Vagina (tissue), 2 donors: ENCODE measurements at regions not wholly inside any gene's neighbourhood (a gene's known extent, or its start where the extent isn't known, plus 50 kb on each side); places are given as distances from the start of the nearest gene placed in this dataset.

ENCODE experiments used
- DNase-seq, 2 donors: peaks; one replicate each; pipeline ENCODE4 v3.0.0-alpha.2; 2017; ENCODE audit errors: extremely low spot score in 2 of 2
- H3K27ac ChIP-seq: fragments of 200-600 bp; sonication (generic); one replicate; pipeline ENCODE4 v1.5.1; 2019
- H3K27me3 ChIP-seq: fragments of 200-600 bp; sonication (generic); one replicate; pipeline ENCODE4 v1.5.1; 2019
- H3K36me3 ChIP-seq, 2 donors: fragments of 200-600 bp; sonication (generic); one replicate each; pipeline ENCODE4 v1.5.1; 2017 to 2019
- H3K4me1 ChIP-seq: fragments of 200-600 bp; sonication (generic); one replicate; pipeline ENCODE4 v1.5.1; 2019
- H3K4me3 ChIP-seq, 2 donors: fragments of 200-600 bp; sonication (generic); 1 replicate in 1 of 2; 2 replicates in 1 of 2; pipeline ENCODE4 v1.5.1; 2016 to 2019
- H3K9me3 ChIP-seq: fragments of 200-600 bp; sonication (generic); one replicate; pipeline ENCODE4 v1.5.1; 2019
- POLR2A ChIP-seq, 2 donors: fragments of 450-650 bp; IDR thresholded peaks; one replicate each; pipeline ENCODE4 v1.6.1; 2017; ENCODE audit warnings: antibody characterized with exemption in 2 of 2, mild to moderate bottlenecking in 2 of 2, moderate library complexity in 2 of 2
- POLR2AphosphoS5 ChIP-seq, 2 donors: sonication (generic); formaldehyde crosslinking; IDR thresholded peaks; one replicate each; pipeline ENCODE4 v1.9.0; 2017; ENCODE audit warnings: antibody characterized with exemption in 2 of 2, mild to moderate bottlenecking in 2 of 2, low read depth in 1 of 2; ENCODE audit not compliant: insufficient read depth in 1 of 2
- intact Hi-C: fragments of 100-400 bp; cut with DNase I; formaldehyde crosslinking; loops from one replicate; pipeline ENCODE4 v1.15.1; 2023
- TF ChIP-seq, protein P1 (sequence below), 3 experiments: fragments of 450-650 bp in 2 of 3; fragments of 200-600 bp in 1 of 3; sonication (generic) in 1 of 3; IDR thresholded peaks; one replicate each; pipeline ENCODE4 v1.5.1; 2017 to 2019; ENCODE audit warnings: antibody characterized with exemption in 3 of 3, mild to moderate bottlenecking in 2 of 3, moderate library complexity in 2 of 3

DNA sequence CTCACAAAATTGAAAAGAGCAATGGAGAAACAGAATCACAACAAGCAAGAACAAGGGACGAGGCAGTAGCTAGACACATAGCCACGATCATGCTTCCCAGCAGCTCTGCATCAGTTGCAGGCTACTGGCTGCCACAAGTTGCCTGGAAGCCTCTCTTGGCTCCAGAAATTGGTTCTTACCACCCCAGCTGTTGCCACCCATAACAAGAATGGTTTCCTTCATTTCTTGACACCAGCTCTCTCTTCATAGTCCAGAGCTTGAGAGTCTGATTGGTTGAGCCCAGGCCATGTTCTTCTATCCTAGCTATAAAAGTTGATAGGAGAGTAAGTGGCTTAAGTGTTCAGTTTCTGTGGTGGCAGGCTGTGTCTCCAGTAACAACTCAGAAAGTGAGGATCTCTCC is 210.7 kb upstream of the ANKRD55 start:
- no peaks in the 10 kb centered on the region for H3K36me3 ChIP-seq
- peaks cover 16% of the 10 kb centered on the region for H3K4me1 ChIP-seq
- no peak overlapping the region for H3K27ac ChIP-seq
- no peak for DNase-seq
- intact Hi-C loops: no loop called here
- H3K9me3 ChIP-seq: no peaks in the 10 kb centered on the region
- no peaks in the 10 kb centered on the region for H3K27me3 ChIP-seq
- no peak overlapping the region for H3K4me3 ChIP-seq
- no peak for TF ChIP-seq POLR2A (IDR thresholded peaks at IDR 0.05)
- TF ChIP-seq, protein P1, sequence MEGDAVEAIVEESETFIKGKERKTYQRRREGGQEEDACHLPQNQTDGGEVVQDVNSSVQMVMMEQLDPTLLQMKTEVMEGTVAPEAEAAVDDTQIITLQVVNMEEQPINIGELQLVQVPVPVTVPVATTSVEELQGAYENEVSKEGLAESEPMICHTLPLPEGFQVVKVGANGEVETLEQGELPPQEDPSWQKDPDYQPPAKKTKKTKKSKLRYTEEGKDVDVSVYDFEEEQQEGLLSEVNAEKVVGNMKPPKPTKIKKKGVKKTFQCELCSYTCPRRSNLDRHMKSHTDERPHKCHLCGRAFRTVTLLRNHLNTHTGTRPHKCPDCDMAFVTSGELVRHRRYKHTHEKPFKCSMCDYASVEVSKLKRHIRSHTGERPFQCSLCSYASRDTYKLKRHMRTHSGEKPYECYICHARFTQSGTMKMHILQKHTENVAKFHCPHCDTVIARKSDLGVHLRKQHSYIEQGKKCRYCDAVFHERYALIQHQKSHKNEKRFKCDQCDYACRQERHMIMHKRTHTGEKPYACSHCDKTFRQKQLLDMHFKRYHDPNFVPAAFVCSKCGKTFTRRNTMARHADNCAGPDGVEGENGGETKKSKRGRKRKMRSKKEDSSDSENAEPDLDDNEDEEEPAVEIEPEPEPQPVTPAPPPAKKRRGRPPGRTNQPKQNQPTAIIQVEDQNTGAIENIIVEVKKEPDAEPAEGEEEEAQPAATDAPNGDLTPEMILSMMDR (IDR thresholded peaks at IDR 0.05): no peak
- no peak for TF ChIP-seq POLR2AphosphoS5 (IDR thresholded peaks at IDR 0.05; ENCODE audit: insufficient read depth in 1 of 2, low read depth in 1 of 2)

DNA sequence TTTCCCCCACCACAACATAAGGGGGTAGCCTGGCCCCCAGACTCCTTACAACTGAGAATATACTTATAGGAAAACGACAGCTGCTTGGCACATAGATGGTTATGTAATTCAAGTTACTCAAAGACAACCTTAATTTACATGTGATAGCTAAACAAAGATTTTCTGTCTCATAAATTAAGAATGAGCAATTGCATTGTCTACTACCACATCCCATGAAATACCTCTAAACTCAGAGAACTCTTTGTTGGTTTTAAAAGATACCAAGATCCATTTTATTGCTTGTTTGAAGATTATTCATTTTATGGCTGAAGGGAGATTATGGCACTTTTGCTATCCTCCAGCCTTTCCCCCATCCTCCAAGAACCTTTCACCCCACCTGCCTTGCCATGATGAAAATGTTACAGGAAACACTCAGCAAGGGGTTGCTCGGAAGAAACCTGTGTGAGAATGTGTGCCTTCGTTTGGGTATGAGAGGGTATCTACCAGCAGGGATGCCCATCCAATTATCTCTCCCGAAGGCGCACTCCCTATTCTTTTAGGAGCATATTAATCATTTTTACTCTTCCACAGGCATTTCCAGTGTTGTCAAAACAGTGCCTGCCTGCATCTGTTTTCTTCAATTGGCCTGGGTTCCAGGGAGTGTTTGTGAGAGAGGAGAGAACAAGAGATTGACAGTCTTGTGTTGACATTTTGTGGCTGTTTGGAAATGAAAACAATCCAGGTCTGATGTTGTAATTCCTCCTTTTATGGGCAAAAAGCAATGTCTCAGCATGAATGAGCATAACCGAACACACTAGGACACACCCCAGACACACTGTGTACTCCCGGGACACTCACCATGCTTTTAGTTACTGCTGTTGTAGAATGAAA is 208.0 kb upstream of the ANKRD55 start:
- Histone ChIP-seq H3K4me3 (no peak overlapping the region), H3K36me3 (no peaks in the 10 kb centered on the region), H3K9me3 (no peaks in the 10 kb centered on the region), H3K4me1 (peaks cover 16% of the 10 kb centered on the region), H3K27me3 (no peaks in the 10 kb centered on the region), H3K27ac (peak overlapping the region; percentile 19)
- DNase-seq: no peak
- TF ChIP-seq POLR2AphosphoS5 (IDR thresholded peaks at IDR 0.05; ENCODE audit: insufficient read depth in 1 of 2, low read depth in 1 of 2): peak in 1 of 2 donors; percentile 77
- TF ChIP-seq, protein P1 (IDR thresholded peaks at IDR 0.05): no peak
- intact Hi-C loops: no loop called here

DNA sequence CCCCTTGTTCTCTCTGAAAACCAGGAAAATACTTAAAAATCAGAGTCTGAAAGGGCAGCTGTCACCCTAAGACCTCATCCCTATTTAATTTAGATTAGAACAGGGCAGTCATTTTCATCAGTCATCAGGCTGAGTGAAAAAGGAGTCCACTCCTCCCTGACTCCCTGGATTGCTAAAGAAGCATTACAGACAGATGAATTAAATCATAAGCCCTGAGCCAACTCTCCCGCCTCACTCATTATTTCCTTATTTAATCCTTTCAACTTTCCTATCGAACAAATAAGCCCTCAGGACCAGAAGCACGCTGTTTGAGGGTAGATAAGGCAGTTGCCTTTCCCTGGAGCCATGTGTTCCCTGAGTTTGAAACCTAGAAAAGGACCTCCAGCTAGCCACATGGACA is 201.9 kb upstream of the ANKRD55 start:
- Histone ChIP-seq H3K4me1 (no peaks in the 10 kb centered on the region), H3K27me3 (no peaks in the 10 kb centered on the region), H3K27ac (no peak overlapping the region), H3K4me3 (no peak overlapping the region), H3K9me3 (no peaks in the 10 kb centered on the region), H3K36me3 (no peaks in the 10 kb centered on the region)
- TF ChIP-seq, protein P1 (IDR thresholded peaks at IDR 0.05): no peak
- TF ChIP-seq POLR2A (IDR thresholded peaks at IDR 0.05) (no peak), POLR2AphosphoS5 (IDR thresholded peaks at IDR 0.05; ENCODE audit: insufficient read depth in 1 of 2, low read depth in 1 of 2) (no peak)
- DNase-seq: no peak
- intact Hi-C loops: no loop called here

DNA sequence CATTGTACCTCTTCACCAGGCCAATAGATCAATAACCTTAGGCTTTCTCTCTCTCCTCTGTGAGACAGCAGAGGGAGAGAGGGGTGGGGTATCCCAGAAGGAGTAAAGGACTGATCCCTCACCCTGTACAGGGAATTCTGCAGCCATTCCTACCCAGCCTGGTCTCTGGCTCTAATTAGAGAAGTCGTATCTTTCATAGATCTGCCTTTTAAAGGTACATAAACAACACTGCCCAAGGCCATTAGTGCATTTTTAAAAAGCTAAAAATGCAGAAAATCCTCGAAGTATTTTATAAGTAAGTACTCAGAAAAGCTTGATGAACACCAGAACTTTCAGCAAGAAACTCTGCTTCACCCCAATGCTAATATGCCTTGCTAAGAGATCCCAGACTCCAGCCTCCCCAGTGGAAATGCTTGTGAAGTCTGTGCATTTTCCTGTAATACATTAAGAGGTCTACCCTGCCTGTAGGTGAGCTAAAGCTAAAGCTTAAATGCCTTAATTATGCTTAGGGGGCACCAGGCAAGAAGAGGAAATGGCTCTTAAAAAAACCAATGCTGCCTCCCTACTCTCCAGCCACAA is 200.0 kb upstream of the ANKRD55 start:
- H3K9me3 ChIP-seq: no peaks in the 10 kb centered on the region
- no peak for DNase-seq
- H3K4me3 ChIP-seq: no peak overlapping the region
- TF ChIP-seq, protein P1 (IDR thresholded peaks at IDR 0.05): no peak
- no peak for TF ChIP-seq POLR2A (IDR thresholded peaks at IDR 0.05)
- H3K27me3 ChIP-seq: no peaks in the 10 kb centered on the region
- H3K36me3 ChIP-seq: no peaks in the 10 kb centered on the region
- intact Hi-C loops: no loop called here
- H3K27ac ChIP-seq: no peak overlapping the region
- no peaks in the 10 kb centered on the region for H3K4me1 ChIP-seq

DNA sequence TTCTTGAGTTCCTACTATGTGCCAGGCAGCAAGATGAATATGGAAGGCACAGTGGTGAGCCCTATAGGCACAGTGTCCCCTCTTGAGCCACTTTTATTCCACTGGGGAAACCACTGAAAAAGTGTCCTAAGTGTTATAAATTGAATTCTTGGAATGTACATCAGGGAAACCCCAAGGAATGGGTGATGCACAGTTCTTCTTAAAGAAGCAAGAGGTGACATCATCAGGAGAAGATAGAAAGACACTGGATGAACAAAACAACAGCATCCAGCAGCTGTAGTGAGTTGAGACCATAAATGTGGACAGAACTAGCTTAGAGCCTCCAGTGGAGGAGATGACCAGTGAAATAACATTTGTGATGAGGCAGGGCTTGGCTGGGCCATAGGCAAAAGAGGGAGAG is 199.2 kb upstream of the ANKRD55 start:
- Histone ChIP-seq H3K27ac (no peak overlapping the region), H3K4me1 (no peaks in the 10 kb centered on the region), H3K27me3 (no peaks in the 10 kb centered on the region), H3K4me3 (no peak overlapping the region), H3K36me3 (no peaks in the 10 kb centered on the region), H3K9me3 (no peaks in the 10 kb centered on the region)
- intact Hi-C loops: no loop called here
- DNase-seq: no peak
- TF ChIP-seq POLR2A (IDR thresholded peaks at IDR 0.05) (no peak), POLR2AphosphoS5 (IDR thresholded peaks at IDR 0.05; ENCODE audit: insufficient read depth in 1 of 2, low read depth in 1 of 2) (no peak)
- TF ChIP-seq, protein P1 (IDR thresholded peaks at IDR 0.05): no peak
